ENCODE measurements at regions not wholly inside any gene's neighbourhood (a gene's known extent, or its start where the extent isn't known, plus 50 kb on each side); places are given as distances from the start of the nearest gene placed in this dataset.

GRCh38 chr18:4599312-4599711 lies 144.2 kb upstream of the DLGAP1 start:
- H3K36me3 ChIP-seq = no peaks in the 10 kb centered on the region
- H3K9me3 ChIP-seq = no peaks in the 10 kb centered on the region
- H3K4me3 ChIP-seq = no peak overlapping the region
- DNase-seq = no peak
- TF ChIP-seq CTCF (IDR thresholded peaks at IDR 0.05) = no peak
- intact Hi-C loops (cut with DNase I) = no loop called here
- no peaks in the 10 kb centered on the region for H3K27me3 ChIP-seq
- H3K4me1 ChIP-seq = no peaks in the 10 kb centered on the region
- FAIRE-seq = no peak
- WGBS, 2 donors = 30 to 42% methylated on average over 4 of the region's 4 CpGs
- H3K27ac ChIP-seq = no peak overlapping the region
- no peak for ATAC-seq

- H3K36me3 ChIP-seq = no peaks in the 10 kb centered on the region
- no peak overlapping the region for H3K4me3 ChIP-seq
- ATAC-seq (no peak), FAIRE-seq (no peak), DNase-seq (no peak)
- H3K4me1 ChIP-seq = no peaks in the 10 kb centered on the region
- no peaks in the 10 kb centered on the region for H3K27me3 ChIP-seq
- no peak overlapping the region for H3K27ac ChIP-seq
- no peaks in the 10 kb centered on the region for H3K9me3 ChIP-seq
- intact Hi-C loops (cut with DNase I) = no loop called here
- no peak for TF ChIP-seq CTCF (IDR thresholded peaks at IDR 0.05)
- WGBS, 2 donors = 62 to 66% methylated on average over 3 of the region's 3 CpGs
Measured at GRCh38 chr18:4597301-4597700, 142.2 kb upstream of the DLGAP1 start.

GRCh38 chr18:4593895-4594294 lies 138.8 kb upstream of the DLGAP1 start:
- no peak overlapping the region for H3K4me3 ChIP-seq
- H3K4me1 ChIP-seq = no peaks in the 10 kb centered on the region
- intact Hi-C loops (cut with DNase I) = no loop called here
- 78 to 81% methylated on average over 1 of the region's 1 CpG for WGBS, 2 donors
- no peaks in the 10 kb centered on the region for H3K27me3 ChIP-seq
- no peaks in the 10 kb centered on the region for H3K36me3 ChIP-seq
- DNase-seq (no peak), ATAC-seq (no peak), FAIRE-seq (no peak)
- TF ChIP-seq CTCF (IDR thresholded peaks at IDR 0.05) = no peak
- H3K27ac ChIP-seq = no peak overlapping the region
- H3K9me3 ChIP-seq = no peaks in the 10 kb centered on the region

GRCh38 chr18:4593459-4593858 lies 138.4 kb upstream of the DLGAP1 start:
- Histone ChIP-seq H3K4me3 (no peak overlapping the region), H3K27ac (no peak overlapping the region), H3K36me3 (no peaks in the 10 kb centered on the region), H3K9me3 (no peaks in the 10 kb centered on the region), H3K27me3 (no peaks in the 10 kb centered on the region), H3K4me1 (no peaks in the 10 kb centered on the region)
- FAIRE-seq (no peak), ATAC-seq (no peak), DNase-seq (no peak)
- intact Hi-C loops (cut with DNase I) = no loop called here
- 59 to 69% methylated on average over 4 of the region's 4 CpGs for WGBS, 2 donors
- TF ChIP-seq CTCF (IDR thresholded peaks at IDR 0.05) = no peak

GRCh38 chr18:4589056-4589800 lies 134.1 kb upstream of the DLGAP1 start:
- 62 to 68% methylated on average over 5 of the region's 5 CpGs for WGBS, 2 donors
- intact Hi-C loops (cut with DNase I) = no loop called here
- no peak for DNase-seq

More at GRCh38 chr18:4589056-4589800, 134.1 kb upstream of the DLGAP1 start:
- Histone ChIP-seq H3K27ac (no peak overlapping the region), H3K4me3 (no peak overlapping the region), H3K9me3 (no peaks in the 10 kb centered on the region), H3K27me3 (no peaks in the 10 kb centered on the region), H3K4me1 (no peaks in the 10 kb centered on the region), H3K36me3 (no peaks in the 10 kb centered on the region)
- no peak for TF ChIP-seq CTCF (IDR thresholded peaks at IDR 0.05)
- no peak for ATAC-seq
- no peak for FAIRE-seq
